ENCODE measurements at regions not wholly inside any gene's neighbourhood (a gene's known extent, or its start where the extent isn't known, plus 50 kb on each side); places are given as distances from the start of the nearest gene placed in this dataset.
"Not testable (repeated sequence)": the region's sequence is repeated elsewhere in the genome, so short reads cannot be mapped to it uniquely, and the experiment has no call there.

GRCh38 chr4:91838181-91838861 is 465.4 kb upstream of the GRID2 start:
- no peak for DNase-seq (ENCODE audit: low read depth)

GRCh38 chr4:91840359-91840758 is 463.4 kb upstream of the GRID2 start:
- no peak for DNase-seq (ENCODE audit: low read depth)

GRCh38 chr4:91846233-91846632 is 457.5 kb upstream of the GRID2 start:
- no peak for DNase-seq (ENCODE audit: low read depth)

GRCh38 chr4:91851456-91851855 is 452.3 kb upstream of the GRID2 start:
- no peak for DNase-seq (ENCODE audit: low read depth)

GRCh38 chr4:91887926-91888325 is 415.8 kb upstream of the GRID2 start:
- DNase-seq (ENCODE audit: low read depth), result no peak

- not testable (repeated sequence) for DNase-seq (ENCODE audit: low read depth)
Measured at GRCh38 chr4:91891217-91891616, 412.5 kb upstream of the GRID2 start.

- DNase-seq (ENCODE audit: low read depth), result no peak
Measured at GRCh38 chr4:91894006-91894405, 409.8 kb upstream of the GRID2 start.

GRCh38 chr4:91904556-91904955 is 399.2 kb upstream of the GRID2 start:
- DNase-seq (ENCODE audit: low read depth), result no peak

- DNase-seq (ENCODE audit: low read depth), result no peak
Measured at GRCh38 chr4:91909963-91910362, 393.8 kb upstream of the GRID2 start.

- no peak for DNase-seq (ENCODE audit: low read depth)
Measured at GRCh38 chr4:91914176-91914804, 389.5 kb upstream of the GRID2 start.

GRCh38 chr4:91916219-91916618 is 387.5 kb upstream of the GRID2 start:
- DNase-seq (ENCODE audit: low read depth), result no peak

GRCh38 chr4:91924625-91925024 is 379.1 kb upstream of the GRID2 start:
- DNase-seq (ENCODE audit: low read depth), result no peak

GRCh38 chr4:91935217-91935616 is 368.5 kb upstream of the GRID2 start:
- DNase-seq (ENCODE audit: low read depth), result no peak

- DNase-seq (ENCODE audit: low read depth), result peak; percentile 17
Measured at GRCh38 chr4:91936311-91936710, 367.5 kb upstream of the GRID2 start.

- DNase-seq (ENCODE audit: low read depth), result no peak
Measured at GRCh38 chr4:91957963-91958362, 345.8 kb upstream of the GRID2 start.

GRCh38 chr4:91958596-91958995 is 345.2 kb upstream of the GRID2 start:
- DNase-seq (ENCODE audit: low read depth), result no peak

- peak; percentile 8 for DNase-seq (ENCODE audit: low read depth)
Measured at GRCh38 chr4:91961504-91961903, 342.3 kb upstream of the GRID2 start.

GRCh38 chr4:91963486-91963885 is 340.3 kb upstream of the GRID2 start:
- DNase-seq (ENCODE audit: low read depth), result peak; percentile 33

GRCh38 chr4:91965166-91965565 is 338.6 kb upstream of the GRID2 start:
- DNase-seq (ENCODE audit: low read depth), result no peak

GRCh38 chr4:91973479-91974153 is 330.1 kb upstream of the GRID2 start:
- DNase-seq (ENCODE audit: low read depth), result no peak

- no peak for DNase-seq (ENCODE audit: low read depth)
Measured at GRCh38 chr4:91984466-91984865, 319.3 kb upstream of the GRID2 start.

- no peak for DNase-seq (ENCODE audit: low read depth)
Measured at GRCh38 chr4:91989914-91990313, 313.9 kb upstream of the GRID2 start.

- no peak for DNase-seq (ENCODE audit: low read depth)
Measured at GRCh38 chr4:91990726-91991125, 313.0 kb upstream of the GRID2 start.

Measured in iris pigment epithelial cell (primary cell).